GM12878 (cell line): ENCODE measurements at regions not wholly inside any gene's neighbourhood (a gene's known extent, or its start where the extent isn't known, plus 50 kb on each side); places are given as distances from the start of the nearest gene placed in this dataset.

Experiments used
- ATAC-seq: fragments of 200-7000 bp; cut with Tn5 transposase; 3 replicates; pipeline ENCODE4 v1.9.1; 2020; ENCODE audit warnings: mild to moderate bottlenecking, moderate library complexity
- BruUV-seq: library from RNA; stranded (reverse); fragments of 400-500 nt; replicated peaks from 2 replicates; lab custom pipeline; 2021; lab: Mats Ljungman, UMichigan
- CTCF ChIA-PET: fragments of 300-600 bp; sonication (Branson Sonifier 250); formaldehyde crosslinking; extraction: SDS; loops from one replicate; lab custom pipeline; 2021; ENCODE audit warnings: inconsistent platforms; lab: Yijun Ruan, JAX
- POLR2A ChIA-PET: fragments of 350-600 bp; formaldehyde crosslinking; extraction: SDS; loops from one replicate; lab custom pipeline; 2021; ENCODE audit warnings: inconsistent platforms; lab: Charles Lee
- RAD21 ChIA-PET: fragments of 300-600 bp; sonication (Branson Sonifier 250); formaldehyde crosslinking; loops from one replicate; lab custom pipeline; 2023; ENCODE audit warnings: antibody characterized with exemption; ENCODE audit not compliant: unreplicated experiment; lab: Charles Lee
- SMC1A ChIA-PET: fragments of 300-600 bp; sonication (Branson Sonifier 250); formaldehyde crosslinking; loops from one replicate; lab custom pipeline; 2023; ENCODE audit not compliant: unreplicated experiment, uncharacterized antibody; lab: Charles Lee
- DNase-seq: peaks from one replicate; pipeline ENCODE4 v3.0.0-alpha.2; 2011; ENCODE audit warnings: low read depth, low spot score
- FAIRE-seq: peaks from 3 replicates; lab custom pipeline; 2011; peaks lifted over from hg19 to GRCh38; lab: Jason Lieb, UNC
- H2AFZ ChIP-seq: 2 replicates; pipeline ENCODE4 v1.6.0; 2011; ENCODE audit warnings: low read depth, low read length, control low read depth; ENCODE audit not compliant: control insufficient read depth
- H3K27ac ChIP-seq: 2 replicates; pipeline ENCODE4 v1.5.1; 2011; ENCODE audit warnings: control low read depth; ENCODE audit not compliant: control insufficient read depth, insufficient read depth
- H3K27me3 ChIP-seq, 2 experiments: replicated peaks in 1 of 2; 2 replicates each; pipeline versions ENCODE4 v1.6.0 to v1.6.1; 2011; ENCODE audit warnings: low read length in 1 of 2; ENCODE audit not compliant: control insufficient read depth in 2 of 2, insufficient read depth in 2 of 2
- H3K36me3 ChIP-seq, 2 experiments: 2 replicates each; pipeline ENCODE4 v1.5.1; 2011; ENCODE audit warnings: low read length in 1 of 2; ENCODE audit not compliant: control insufficient read depth in 2 of 2, insufficient read depth in 2 of 2
- H3K4me1 ChIP-seq: 2 replicates; pipeline ENCODE4 v1.6.1; 2011; ENCODE audit warnings: mild to moderate bottlenecking, low read length, moderate library complexity, mixed read lengths; ENCODE audit not compliant: control insufficient read depth, insufficient read depth
- H3K4me2 ChIP-seq: 2 replicates; pipeline ENCODE4 v1.6.0; 2011; ENCODE audit warnings: control low read depth; ENCODE audit not compliant: control insufficient read depth, insufficient read depth
- H3K4me3 ChIP-seq: fragments of 200-600 bp; sonication (generic); 2 replicates; pipeline ENCODE4 v1.5.1; 2016
- H3K79me2 ChIP-seq: 2 replicates; pipeline ENCODE4 v1.6.0; 2011; ENCODE audit warnings: low read length; ENCODE audit not compliant: control insufficient read depth, insufficient read depth
- H3K9ac ChIP-seq: 2 replicates; pipeline ENCODE4 v1.8.0; 2011; ENCODE audit warnings: low read length, control low read depth, mixed read lengths; ENCODE audit not compliant: control insufficient read depth, insufficient read depth
- H3K9me3 ChIP-seq: replicated peaks from 3 replicates; pipeline ENCODE4 v1.5.1; 2011; ENCODE audit warnings: mild to moderate bottlenecking, low read length; ENCODE audit not compliant: control insufficient read depth, insufficient read depth
- H4K20me1 ChIP-seq: 2 replicates; pipeline ENCODE4 v1.6.0; 2011; ENCODE audit not compliant: control insufficient read depth, insufficient read depth
- ATF7 ChIP-seq: fragments of 450-650 bp; IDR thresholded peaks from 2 replicates; pipeline ENCODE4 v1.6.1; 2016; ENCODE audit warnings: low read depth, mild to moderate bottlenecking
- BRCA1 ChIP-seq: IDR thresholded peaks from 2 replicates; pipeline ENCODE4 v1.6.1; 2011; ENCODE audit warnings: low read depth, low read length, improper control_type of control experiment
- CBFB ChIP-seq: IDR thresholded peaks from 2 replicates; pipeline ENCODE4 v1.6.1; 2016; ENCODE audit warnings: antibody characterized with exemption, low read depth
- CHD2 ChIP-seq: IDR thresholded peaks from 2 replicates; pipeline ENCODE4 v1.6.1; 2011; ENCODE audit warnings: low read depth, low read length, improper control_type of control experiment, borderline replicate concordance
- FOXM1 ChIP-seq: IDR thresholded peaks from 2 replicates; pipeline ENCODE4 v1.6.1; 2012; ENCODE audit warnings: low read depth, mild to moderate bottlenecking, inconsistent platforms, low read length, moderate library complexity
- HCFC1 ChIP-seq: fragments of 150-350 bp; IDR thresholded peaks from 2 replicates; pipeline ENCODE4 v1.6.1; 2014; ENCODE audit warnings: low read length
- HDAC2 ChIP-seq: fragments of 200-600 bp; sonication (generic); IDR thresholded peaks from 2 replicates; pipeline ENCODE4 v1.6.1; 2017
- IKZF1 ChIP-seq: fragments of 450-650 bp; conservative IDR thresholded peaks from 2 replicates; pipeline ENCODE4 v1.6.1; 2017; ENCODE audit warnings: antibody characterized with exemption, mild to moderate bottlenecking
- NR2C1 ChIP-seq: fragments of 450-650 bp; IDR thresholded peaks from 2 replicates; pipeline ENCODE4 v1.6.1; 2017; ENCODE audit warnings: antibody characterized with exemption, mild to moderate bottlenecking, moderate library complexity
- PML ChIP-seq: IDR thresholded peaks from 2 replicates; pipeline ENCODE4 v1.6.1; 2012; ENCODE audit warnings: low read length, inconsistent platforms
- SIX5 ChIP-seq: IDR thresholded peaks from 2 replicates; pipeline ENCODE4 v1.6.1; 2011; ENCODE audit warnings: mild to moderate bottlenecking, low read depth, low read length, moderate library complexity; ENCODE audit not compliant: severe bottlenecking
- SUPT20H ChIP-seq: IDR thresholded peaks from 2 replicates; pipeline ENCODE4 v1.6.1; 2011; ENCODE audit warnings: low read depth, mild to moderate bottlenecking, low read length, moderate library complexity, borderline replicate concordance; ENCODE audit not compliant: control insufficient read depth
- TCF3 ChIP-seq: IDR thresholded peaks from 2 replicates; pipeline ENCODE4 v1.6.1; 2012; ENCODE audit warnings: low read depth, mild to moderate bottlenecking, low read length, borderline replicate concordance; ENCODE audit not compliant: insufficient read depth
- ZBED1 ChIP-seq: IDR thresholded peaks from 2 replicates; pipeline ENCODE4 v1.6.1; 2016; ENCODE audit warnings: borderline replicate concordance
- ZZZ3 ChIP-seq: IDR thresholded peaks from 2 replicates; pipeline ENCODE4 v1.6.1; 2011; ENCODE audit warnings: low read depth; ENCODE audit not compliant: control insufficient read depth, insufficient read length
- WGBS: methylation state at CpG from one replicate; pipeline ENCODE4 v1.1.6; 2016; ENCODE audit warnings: low lambda C conversion rate; ENCODE audit not compliant: insufficient replicate concordance, insufficient coverage; ENCODE audit errors: missing lambda C conversion rate; 5-methylcytosine and 5-hydroxymethylcytosine counted together
- in situ Hi-C: fragments of 300-500 bp; cut with MboI; formaldehyde crosslinking; loops from 9 replicates; pipeline ENCODE4 v1.14.3; 2018; ENCODE audit warnings: mixed read lengths
- intact Hi-C: fragments of 100-400 bp; cut with micrococcal nuclease; formaldehyde crosslinking; loops from one replicate; pipeline ENCODE4 v1.14.2; 2022; ENCODE audit not compliant: unreplicated experiment
- TF ChIP-seq, protein P1 (sequence below): IDR thresholded peaks from 2 replicates; pipeline ENCODE4 v1.6.1; 2012; ENCODE audit warnings: low read depth, low read length, improper control_type of control experiment
- TF ChIP-seq, protein P2 (sequence below), 3 experiments: IDR thresholded peaks in 2 of 3; conservative IDR thresholded peaks in 1 of 3; 2 replicates each; pipeline ENCODE4 v1.5.1; 2011; ENCODE audit warnings: low read depth in 3 of 3, low read length in 3 of 3, mild to moderate bottlenecking in 3 of 3, control low read depth in 2 of 3, moderate library complexity in 2 of 3, inconsistent platforms in 1 of 3, mixed read lengths in 1 of 3; ENCODE audit not compliant: control insufficient read depth in 2 of 3, insufficient read depth in 1 of 3; ENCODE audit errors: extremely low read depth in 1 of 3
- TF ChIP-seq, protein P3 (sequence below): fragments of 450-650 bp; IDR thresholded peaks from 2 replicates; pipeline ENCODE4 v1.6.1; 2017; ENCODE audit warnings: low read depth, mild to moderate bottlenecking, moderate library complexity
- TF ChIP-seq, protein P4 (sequence below): fragments of 450-650 bp; IDR thresholded peaks from 2 replicates; pipeline ENCODE4 v1.6.1; 2017; ENCODE audit warnings: mild to moderate bottlenecking, moderate library complexity

DNA sequence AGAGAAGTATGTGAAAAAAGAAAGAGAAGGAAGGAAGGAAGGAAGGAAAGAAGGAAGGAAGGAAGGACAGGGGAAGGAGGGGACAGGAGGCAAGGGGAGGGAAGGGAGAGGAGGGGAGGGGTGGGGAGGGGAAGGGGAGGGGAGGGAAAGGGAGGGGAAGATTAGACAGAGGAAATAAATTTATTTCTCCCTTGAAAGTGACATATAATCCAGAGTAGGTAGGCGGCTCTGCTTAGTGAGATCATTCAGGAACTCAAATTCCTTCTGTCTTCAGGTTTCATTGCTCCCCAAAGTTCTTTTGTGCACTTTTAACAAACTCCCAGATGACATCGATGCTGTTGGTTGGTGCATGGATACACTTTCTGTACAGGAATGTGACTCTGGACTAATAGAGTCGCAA lies 594.7 kb upstream of the STEAP1 start:
- WGBS = 9% methylated on average over 3 of the region's 3 CpGs
- H3K9ac ChIP-seq = no peak overlapping the region
- no peaks in the 10 kb centered on the region for H4K20me1 ChIP-seq
- DNase-seq (no peak), ATAC-seq (no peak), FAIRE-seq (no peak)
- in situ Hi-C loops = no loop called here
- ChIA-PET POLR2A (no interaction called here), CTCF (no interaction called here), RAD21 (no interaction called here), SMC1A (no interaction called here)
- no TSS peak for BruUV-seq
- no peaks in the 10 kb centered on the region for H3K27me3 ChIP-seq
- H2AFZ ChIP-seq = no peak overlapping the region
- no peak overlapping the region for H3K27ac ChIP-seq
- no peak overlapping the region for H3K4me2 ChIP-seq
- no peaks in the 10 kb centered on the region for H3K79me2 ChIP-seq
- H3K4me1 ChIP-seq = no peaks in the 10 kb centered on the region
- no peak for TF ChIP-seq CHD2
- TF ChIP-seq, protein P1, sequence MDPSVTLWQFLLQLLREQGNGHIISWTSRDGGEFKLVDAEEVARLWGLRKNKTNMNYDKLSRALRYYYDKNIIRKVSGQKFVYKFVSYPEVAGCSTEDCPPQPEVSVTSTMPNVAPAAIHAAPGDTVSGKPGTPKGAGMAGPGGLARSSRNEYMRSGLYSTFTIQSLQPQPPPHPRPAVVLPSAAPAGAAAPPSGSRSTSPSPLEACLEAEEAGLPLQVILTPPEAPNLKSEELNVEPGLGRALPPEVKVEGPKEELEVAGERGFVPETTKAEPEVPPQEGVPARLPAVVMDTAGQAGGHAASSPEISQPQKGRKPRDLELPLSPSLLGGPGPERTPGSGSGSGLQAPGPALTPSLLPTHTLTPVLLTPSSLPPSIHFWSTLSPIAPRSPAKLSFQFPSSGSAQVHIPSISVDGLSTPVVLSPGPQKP = no peak
- no peak for TF ChIP-seq SUPT20H
- no peak for TF ChIP-seq HDAC2
- TF ChIP-seq PML = no peak
- no peak for TF ChIP-seq CBFB
- TF ChIP-seq TCF3 = no peak
- TF ChIP-seq IKZF1 = no peak
- TF ChIP-seq, protein P2, sequence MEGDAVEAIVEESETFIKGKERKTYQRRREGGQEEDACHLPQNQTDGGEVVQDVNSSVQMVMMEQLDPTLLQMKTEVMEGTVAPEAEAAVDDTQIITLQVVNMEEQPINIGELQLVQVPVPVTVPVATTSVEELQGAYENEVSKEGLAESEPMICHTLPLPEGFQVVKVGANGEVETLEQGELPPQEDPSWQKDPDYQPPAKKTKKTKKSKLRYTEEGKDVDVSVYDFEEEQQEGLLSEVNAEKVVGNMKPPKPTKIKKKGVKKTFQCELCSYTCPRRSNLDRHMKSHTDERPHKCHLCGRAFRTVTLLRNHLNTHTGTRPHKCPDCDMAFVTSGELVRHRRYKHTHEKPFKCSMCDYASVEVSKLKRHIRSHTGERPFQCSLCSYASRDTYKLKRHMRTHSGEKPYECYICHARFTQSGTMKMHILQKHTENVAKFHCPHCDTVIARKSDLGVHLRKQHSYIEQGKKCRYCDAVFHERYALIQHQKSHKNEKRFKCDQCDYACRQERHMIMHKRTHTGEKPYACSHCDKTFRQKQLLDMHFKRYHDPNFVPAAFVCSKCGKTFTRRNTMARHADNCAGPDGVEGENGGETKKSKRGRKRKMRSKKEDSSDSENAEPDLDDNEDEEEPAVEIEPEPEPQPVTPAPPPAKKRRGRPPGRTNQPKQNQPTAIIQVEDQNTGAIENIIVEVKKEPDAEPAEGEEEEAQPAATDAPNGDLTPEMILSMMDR (IDR thresholded peaks at IDR 0.05 in 2 of 3, conservative IDR thresholded peaks at IDR 0.05 in 1 of 3; ENCODE audit: control insufficient read depth in 2 of 3, extremely low read depth in 1 of 3, insufficient read depth in 1 of 3, low read depth in 3 of 3, low read length in 3 of 3) = no peak
- TF ChIP-seq ZZZ3 = no peak
- TF ChIP-seq HCFC1 = no peak
- TF ChIP-seq SIX5 = no peak
- TF ChIP-seq, protein P3, sequence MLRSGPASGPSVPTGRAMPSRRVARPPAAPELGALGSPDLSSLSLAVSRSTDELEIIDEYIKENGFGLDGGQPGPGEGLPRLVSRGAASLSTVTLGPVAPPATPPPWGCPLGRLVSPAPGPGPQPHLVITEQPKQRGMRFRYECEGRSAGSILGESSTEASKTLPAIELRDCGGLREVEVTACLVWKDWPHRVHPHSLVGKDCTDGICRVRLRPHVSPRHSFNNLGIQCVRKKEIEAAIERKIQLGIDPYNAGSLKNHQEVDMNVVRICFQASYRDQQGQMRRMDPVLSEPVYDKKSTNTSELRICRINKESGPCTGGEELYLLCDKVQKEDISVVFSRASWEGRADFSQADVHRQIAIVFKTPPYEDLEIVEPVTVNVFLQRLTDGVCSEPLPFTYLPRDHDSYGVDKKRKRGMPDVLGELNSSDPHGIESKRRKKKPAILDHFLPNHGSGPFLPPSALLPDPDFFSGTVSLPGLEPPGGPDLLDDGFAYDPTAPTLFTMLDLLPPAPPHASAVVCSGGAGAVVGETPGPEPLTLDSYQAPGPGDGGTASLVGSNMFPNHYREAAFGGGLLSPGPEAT = no peak
- TF ChIP-seq NR2C1 = no peak
- no peak for TF ChIP-seq ATF7
- TF ChIP-seq, protein P4, sequence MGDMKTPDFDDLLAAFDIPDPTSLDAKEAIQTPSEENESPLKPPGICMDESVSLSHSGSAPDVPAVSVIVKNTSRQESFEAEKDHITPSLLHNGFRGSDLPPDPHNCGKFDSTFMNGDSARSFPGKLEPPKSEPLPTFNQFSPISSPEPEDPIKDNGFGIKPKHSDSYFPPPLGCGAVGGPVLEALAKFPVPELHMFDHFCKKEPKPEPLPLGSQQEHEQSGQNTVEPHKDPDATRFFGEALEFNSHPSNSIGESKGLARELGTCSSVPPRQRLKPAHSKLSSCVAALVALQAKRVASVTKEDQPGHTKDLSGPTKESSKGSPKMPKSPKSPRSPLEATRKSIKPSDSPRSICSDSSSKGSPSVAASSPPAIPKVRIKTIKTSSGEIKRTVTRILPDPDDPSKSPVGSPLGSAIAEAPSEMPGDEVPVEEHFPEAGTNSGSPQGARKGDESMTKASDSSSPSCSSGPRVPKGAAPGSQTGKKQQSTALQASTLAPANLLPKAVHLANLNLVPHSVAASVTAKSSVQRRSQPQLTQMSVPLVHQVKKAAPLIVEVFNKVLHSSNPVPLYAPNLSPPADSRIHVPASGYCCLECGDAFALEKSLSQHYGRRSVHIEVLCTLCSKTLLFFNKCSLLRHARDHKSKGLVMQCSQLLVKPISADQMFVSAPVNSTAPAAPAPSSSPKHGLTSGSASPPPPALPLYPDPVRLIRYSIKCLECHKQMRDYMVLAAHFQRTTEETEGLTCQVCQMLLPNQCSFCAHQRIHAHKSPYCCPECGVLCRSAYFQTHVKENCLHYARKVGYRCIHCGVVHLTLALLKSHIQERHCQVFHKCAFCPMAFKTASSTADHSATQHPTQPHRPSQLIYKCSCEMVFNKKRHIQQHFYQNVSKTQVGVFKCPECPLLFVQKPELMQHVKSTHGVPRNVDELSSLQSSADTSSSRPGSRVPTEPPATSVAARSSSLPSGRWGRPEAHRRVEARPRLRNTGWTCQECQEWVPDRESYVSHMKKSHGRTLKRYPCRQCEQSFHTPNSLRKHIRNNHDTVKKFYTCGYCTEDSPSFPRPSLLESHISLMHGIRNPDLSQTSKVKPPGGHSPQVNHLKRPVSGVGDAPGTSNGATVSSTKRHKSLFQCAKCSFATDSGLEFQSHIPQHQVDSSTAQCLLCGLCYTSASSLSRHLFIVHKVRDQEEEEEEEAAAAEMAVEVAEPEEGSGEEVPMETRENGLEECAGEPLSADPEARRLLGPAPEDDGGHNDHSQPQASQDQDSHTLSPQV = no peak
- TF ChIP-seq FOXM1 = no peak
- TF ChIP-seq BRCA1 = no peak
- TF ChIP-seq ZBED1 = no peak
- no peaks in the 10 kb centered on the region for H3K9me3 ChIP-seq
- intact Hi-C loops = no loop called here
- H3K4me3 ChIP-seq = no peak overlapping the region
- H3K36me3 ChIP-seq = no peaks in the 10 kb centered on the region
